ENCODE measurements at regions not wholly inside any gene's neighbourhood (a gene's known extent, or its start where the extent isn't known, plus 50 kb on each side); places are given as distances from the start of the nearest gene placed in this dataset.

GRCh38 chr9:81874931-81875330, 53.3 kb upstream of the SPATA31D4 start:
- ChIA-PET POLR2A (no interaction called here), CTCF (no interaction called here)
- Histone ChIP-seq H3K36me3 (ENCODE audit: insufficient read depth, low read length) (no peaks in the 10 kb centered on the region), H3K9me3 (ENCODE audit: low read length) (no peaks in the 10 kb centered on the region), H3K4me3 (ENCODE audit: low read length) (no peak overlapping the region), H3K27ac (ENCODE audit: low read depth, low read length) (no peak overlapping the region), H3K4me1 (ENCODE audit: insufficient read depth, low read length) (no peaks in the 10 kb centered on the region), H3K27me3 (ENCODE audit: insufficient read depth, low read length, poor library complexity, severe bottlenecking) (no peaks in the 10 kb centered on the region)
- Mint-ChIP-seq H3K9me3 (peaks cover 0 to 4% (median 0%) of the 10 kb centered on the region in 5 donors), H3K27ac (no peak overlapping the region), H3K4me3 (no peak overlapping the region), H3K27me3 (peaks cover 0 to 2% of the 10 kb centered on the region in 2 donors), H3K36me3 (no peaks in the 10 kb centered on the region), H3K4me1 (no peaks in the 10 kb centered on the region)
- no peak for DNase-seq

GRCh38 chr9:81877047-81877446, 51.2 kb upstream of the SPATA31D4 start:
- no peak overlapping the region for H3K4me3 Mint-ChIP-seq
- H3K4me1 Mint-ChIP-seq: no peaks in the 10 kb centered on the region
- no peaks in the 10 kb centered on the region for H3K36me3 Mint-ChIP-seq
- no peak overlapping the region for H3K27ac Mint-ChIP-seq
- Histone ChIP-seq H3K36me3 (ENCODE audit: insufficient read depth, low read length) (no peaks in the 10 kb centered on the region), H3K4me3 (ENCODE audit: low read length) (no peak overlapping the region), H3K27ac (ENCODE audit: low read depth, low read length) (no peak overlapping the region), H3K4me1 (ENCODE audit: insufficient read depth, low read length) (no peaks in the 10 kb centered on the region), H3K27me3 (ENCODE audit: insufficient read depth, low read length, poor library complexity, severe bottlenecking) (no peaks in the 10 kb centered on the region), H3K9me3 (ENCODE audit: low read length) (no peaks in the 10 kb centered on the region)
- no peak for DNase-seq
- ChIA-PET CTCF (no interaction called here), POLR2A (no interaction called here)
- H3K9me3 Mint-ChIP-seq: no peaks in the 10 kb centered on the region
- H3K27me3 Mint-ChIP-seq: no peaks in the 10 kb centered on the region

Measured in CD8-positive, alpha-beta memory T cell (primary cell).